ENCODE measurements at regions not wholly inside any gene's neighbourhood (a gene's known extent, or its start where the extent isn't known, plus 50 kb on each side); places are given as distances from the start of the nearest gene placed in this dataset.
"Not testable (repeated sequence)": the region's sequence is repeated elsewhere in the genome, so short reads cannot be mapped to it uniquely, and the experiment has no call there.

DNA sequence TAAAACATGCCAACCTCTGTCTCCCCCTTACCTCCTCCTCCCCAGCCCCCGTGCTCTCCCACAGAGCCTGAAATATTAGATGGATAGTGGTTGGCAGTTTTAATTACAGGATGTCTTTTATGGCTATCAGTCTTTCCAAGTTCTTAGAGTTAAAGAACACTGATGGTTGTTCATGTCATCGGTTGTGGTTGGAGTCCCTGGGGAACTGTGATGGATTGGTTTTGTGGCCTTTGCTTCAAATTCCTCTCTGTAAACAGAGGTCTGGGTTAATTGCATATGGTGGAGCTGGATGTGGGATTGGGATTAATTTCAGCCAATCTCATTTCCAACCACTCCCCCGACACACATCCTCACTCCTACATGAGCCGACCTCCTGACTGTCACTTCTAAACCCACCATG, 164.5 kb upstream of the PROK2 start:
- TF ChIP-seq, protein P1, sequence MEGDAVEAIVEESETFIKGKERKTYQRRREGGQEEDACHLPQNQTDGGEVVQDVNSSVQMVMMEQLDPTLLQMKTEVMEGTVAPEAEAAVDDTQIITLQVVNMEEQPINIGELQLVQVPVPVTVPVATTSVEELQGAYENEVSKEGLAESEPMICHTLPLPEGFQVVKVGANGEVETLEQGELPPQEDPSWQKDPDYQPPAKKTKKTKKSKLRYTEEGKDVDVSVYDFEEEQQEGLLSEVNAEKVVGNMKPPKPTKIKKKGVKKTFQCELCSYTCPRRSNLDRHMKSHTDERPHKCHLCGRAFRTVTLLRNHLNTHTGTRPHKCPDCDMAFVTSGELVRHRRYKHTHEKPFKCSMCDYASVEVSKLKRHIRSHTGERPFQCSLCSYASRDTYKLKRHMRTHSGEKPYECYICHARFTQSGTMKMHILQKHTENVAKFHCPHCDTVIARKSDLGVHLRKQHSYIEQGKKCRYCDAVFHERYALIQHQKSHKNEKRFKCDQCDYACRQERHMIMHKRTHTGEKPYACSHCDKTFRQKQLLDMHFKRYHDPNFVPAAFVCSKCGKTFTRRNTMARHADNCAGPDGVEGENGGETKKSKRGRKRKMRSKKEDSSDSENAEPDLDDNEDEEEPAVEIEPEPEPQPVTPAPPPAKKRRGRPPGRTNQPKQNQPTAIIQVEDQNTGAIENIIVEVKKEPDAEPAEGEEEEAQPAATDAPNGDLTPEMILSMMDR (IDR thresholded peaks at IDR 0.05; ENCODE audit: borderline replicate concordance, insufficient read depth, low read depth, low read length), result no peak
- no peak overlapping the region for H3K4me3 ChIP-seq (ENCODE audit: low read depth, low read length)

DNA sequence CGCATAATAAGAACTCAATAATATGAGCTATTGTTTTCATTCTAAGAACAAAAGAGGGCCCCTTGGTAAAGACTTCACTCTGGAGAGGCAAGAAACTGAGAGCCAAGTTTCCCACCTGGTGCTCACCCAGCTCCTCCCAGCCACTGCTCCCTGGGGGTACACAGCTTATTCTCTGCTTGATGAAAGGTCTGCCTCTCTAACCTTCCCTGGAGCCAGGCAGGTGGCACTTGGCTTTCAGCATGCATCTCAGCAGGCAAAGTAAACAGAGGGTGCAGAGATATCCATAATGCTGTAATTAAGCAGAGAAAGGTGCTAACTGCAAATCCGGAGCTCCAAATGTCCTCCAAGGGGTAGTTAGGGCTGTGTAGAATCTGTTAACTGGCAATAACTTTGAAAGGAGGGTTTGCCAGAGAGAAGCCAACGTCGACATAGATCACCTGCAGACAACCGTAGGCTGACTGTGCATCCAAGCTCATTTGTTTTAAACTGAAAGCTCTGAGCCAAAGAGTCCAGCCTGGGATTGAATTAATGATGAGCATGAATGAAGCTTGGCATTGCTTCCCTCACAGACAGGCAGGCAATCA, 159.6 kb upstream of the PROK2 start:
- TF ChIP-seq, protein P1 (IDR thresholded peaks at IDR 0.05; ENCODE audit: borderline replicate concordance, insufficient read depth, low read depth, low read length), result no peak
- no peak overlapping the region for H3K4me3 ChIP-seq (ENCODE audit: low read depth, low read length)

DNA sequence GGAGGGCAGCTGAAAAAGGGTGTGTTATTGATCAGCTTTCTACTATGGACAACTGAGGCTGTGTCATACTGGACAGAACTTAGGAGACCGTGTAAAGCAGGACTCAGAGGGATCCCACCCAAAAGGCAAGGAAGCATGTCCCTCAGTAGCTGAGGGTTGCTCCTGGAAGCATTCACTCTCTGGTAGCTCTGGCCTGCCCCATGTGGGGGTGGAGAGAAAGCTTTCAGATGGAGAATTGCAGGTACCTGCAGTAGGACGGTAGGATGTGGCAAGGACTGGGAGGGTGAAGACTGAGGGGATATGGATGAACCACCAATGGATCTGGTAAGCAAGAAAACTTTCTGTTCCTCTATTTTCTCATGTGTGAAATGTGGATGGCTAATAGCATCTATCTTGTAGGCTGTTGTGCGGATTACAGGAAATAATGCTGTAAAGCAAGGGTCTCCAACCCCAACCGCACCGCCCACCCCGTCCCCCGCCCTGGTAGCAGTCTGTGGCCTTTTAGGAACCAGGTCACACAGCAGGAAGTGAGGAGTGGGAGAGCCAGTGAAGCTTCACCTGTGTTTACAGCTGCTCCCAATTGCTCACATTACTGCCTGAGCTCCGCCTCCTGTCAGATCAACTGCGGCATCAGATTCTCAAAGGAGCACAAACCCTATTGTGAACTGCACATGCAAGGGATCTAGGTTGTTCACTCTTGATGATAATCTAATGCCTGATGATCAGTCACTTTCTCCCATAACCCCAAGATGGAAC, 157.7 kb upstream of the PROK2 start:
- no peak overlapping the region for H3K4me3 ChIP-seq (ENCODE audit: low read depth, low read length)
- TF ChIP-seq, protein P1 (IDR thresholded peaks at IDR 0.05; ENCODE audit: borderline replicate concordance, insufficient read depth, low read depth, low read length), result 0 out of 2 replicates have a peak, but pooled peaks have one; percentile 3

DNA sequence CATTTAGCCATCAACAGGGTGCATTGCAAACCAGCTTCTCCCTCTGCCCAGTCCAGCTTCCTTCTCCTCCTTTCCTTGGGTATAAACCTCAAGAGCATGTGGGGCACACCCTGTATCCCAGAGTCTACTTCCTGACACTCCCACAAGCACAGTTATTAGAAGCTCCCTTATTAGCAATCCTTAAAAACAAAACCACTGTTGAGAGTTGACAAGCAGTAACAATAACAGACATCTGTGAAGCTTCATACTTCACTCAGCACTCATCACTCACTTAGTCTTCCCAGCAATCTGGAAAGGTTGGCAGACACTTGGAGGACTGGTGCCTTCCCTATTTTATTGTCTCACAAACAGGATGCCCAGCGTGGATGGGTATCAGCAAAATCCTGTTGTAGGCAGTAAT, 155.5 kb upstream of the PROK2 start:
- no peak overlapping the region for H3K4me3 ChIP-seq (ENCODE audit: low read depth, low read length)
- TF ChIP-seq, protein P1 (IDR thresholded peaks at IDR 0.05; ENCODE audit: borderline replicate concordance, insufficient read depth, low read depth, low read length), result no peak

DNA sequence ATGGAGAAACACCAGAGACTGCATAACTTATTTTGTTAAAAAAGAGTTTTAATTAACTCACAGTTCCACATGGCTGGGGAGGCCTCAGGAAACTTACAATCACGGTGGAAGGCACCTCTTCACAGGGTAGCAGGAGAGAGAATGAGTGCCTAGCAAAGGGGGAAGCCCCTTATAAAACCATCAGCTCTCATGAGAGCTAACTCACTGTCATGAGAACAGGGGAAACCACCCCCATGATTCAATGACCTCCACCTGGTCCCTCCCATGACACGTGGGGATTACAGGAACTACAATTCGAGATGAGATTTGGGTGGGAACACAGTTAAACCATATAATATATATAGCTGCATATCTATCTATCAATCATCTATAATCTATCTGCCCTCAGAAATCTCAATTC, 153.1 kb upstream of the PROK2 start:
- not testable (repeated sequence) for H3K4me3 ChIP-seq (ENCODE audit: low read depth, low read length)

DNA sequence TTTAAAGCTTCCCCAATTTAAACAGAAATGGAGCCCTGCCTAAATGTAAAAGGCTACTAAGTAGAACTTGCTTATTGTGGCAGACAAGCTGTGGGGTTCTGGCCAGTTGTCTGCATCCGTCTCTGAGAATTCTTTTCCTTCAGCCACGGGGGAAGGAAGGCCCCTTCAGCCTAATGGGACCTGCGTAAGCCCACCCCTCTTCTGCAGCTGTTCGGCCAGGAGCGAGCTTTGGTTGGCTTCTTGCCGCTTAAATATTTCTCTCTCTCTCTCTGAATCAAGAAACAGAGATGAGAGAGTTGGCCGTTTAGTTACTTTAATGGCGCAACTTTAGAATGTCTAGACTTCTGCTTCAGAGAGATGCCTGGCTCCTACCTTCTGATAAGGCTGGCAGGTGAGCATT, 151.7 kb upstream of the PROK2 start:
- TF ChIP-seq, protein P1 (IDR thresholded peaks at IDR 0.05; ENCODE audit: borderline replicate concordance, insufficient read depth, low read depth, low read length), result no peak
- no peak overlapping the region for H3K4me3 ChIP-seq (ENCODE audit: low read depth, low read length)

DNA sequence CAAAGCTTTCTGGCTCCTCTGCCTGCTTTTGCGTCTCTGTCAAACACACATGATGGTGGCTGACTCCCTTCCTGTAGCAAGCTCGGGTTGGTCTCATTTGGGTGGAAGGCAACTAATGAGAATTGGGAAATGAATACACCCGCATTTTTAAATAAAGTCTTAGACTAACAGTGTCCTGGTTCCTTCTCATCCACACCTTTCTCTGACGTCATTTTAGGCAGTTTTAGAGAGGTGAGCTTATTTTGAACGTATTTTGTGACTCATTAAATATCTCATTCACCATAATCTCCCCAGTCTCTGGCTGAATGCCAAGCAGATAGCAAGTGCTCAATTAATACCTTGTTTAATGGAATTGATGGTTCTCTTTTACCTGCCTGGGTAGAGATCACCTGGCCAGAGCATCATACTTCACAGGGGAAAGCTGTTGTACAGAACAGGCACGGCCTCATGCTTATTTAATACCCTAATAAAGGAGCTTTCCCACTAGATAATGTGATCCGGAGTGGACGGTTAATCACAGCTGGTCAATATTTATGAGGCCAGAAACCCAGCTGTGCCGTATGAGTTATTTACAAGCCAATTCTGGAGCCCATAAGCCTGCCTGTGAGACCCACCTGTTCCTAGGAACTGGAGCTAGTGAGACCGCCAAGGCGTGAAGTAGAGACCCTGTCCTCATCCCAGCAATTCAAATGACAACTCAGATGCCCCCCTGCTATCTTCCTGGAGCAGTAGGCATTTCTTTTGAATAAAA, 149.7 kb upstream of the PROK2 start:
- TF ChIP-seq, protein P1 (IDR thresholded peaks at IDR 0.05; ENCODE audit: borderline replicate concordance, insufficient read depth, low read depth, low read length), result no peak
- no peak overlapping the region for H3K4me3 ChIP-seq (ENCODE audit: low read depth, low read length)

Measured in GM12875 (cell line).